ENCODE measurements at regions not wholly inside any gene's neighbourhood (a gene's known extent, or its start where the extent isn't known, plus 50 kb on each side); places are given as distances from the start of the nearest gene placed in this dataset.
"Not testable (repeated sequence)": the region's sequence is repeated elsewhere in the genome, so short reads cannot be mapped to it uniquely, and the experiment has no call there.

GRCh38 chr14:105632010-105632409, 105.6 kb downstream of the TMEM121 start:
- no peak overlapping the region for H3K4me2 ChIP-seq
- H4K20me1 ChIP-seq (ENCODE audit: insufficient read depth) = no peaks in the 10 kb centered on the region
- H3K4me3 ChIP-seq (IDR thresholded peaks at IDR 0.05; ENCODE audit: insufficient read depth, low read depth, low read length) = no peak overlapping the region
- TF ChIP-seq CTCF (conservative IDR thresholded peaks at IDR 0.05; ENCODE audit: low read depth, low read length) = no peak
- no peak overlapping the region for H3K27ac ChIP-seq
- no peaks in the 10 kb centered on the region for H3K36me3 ChIP-seq (ENCODE audit: insufficient read depth)
- peaks cover 6% of the 10 kb centered on the region; the same call in 1 of the 2 replicates for H3K27me3 ChIP-seq (ENCODE audit: insufficient read depth, low read depth)
- no peak overlapping the region for H2AFZ ChIP-seq (ENCODE audit: low read depth)
- H3K79me2 ChIP-seq (ENCODE audit: insufficient read depth, low read depth) = no peaks in the 10 kb centered on the region
- no peaks in the 10 kb centered on the region for H3K4me1 ChIP-seq (ENCODE audit: low read depth, poor library complexity, severe bottlenecking)
- no peak overlapping the region for H3K9ac ChIP-seq

GRCh38 chr14:105633596-105633995, 107.2 kb downstream of the TMEM121 start:
- not testable (repeated sequence) for H2AFZ ChIP-seq (ENCODE audit: low read depth); H3K27me3 ChIP-seq (ENCODE audit: insufficient read depth, low read depth); H3K36me3 ChIP-seq (ENCODE audit: insufficient read depth); H3K4me1 ChIP-seq (ENCODE audit: low read depth, poor library complexity, severe bottlenecking); H4K20me1 ChIP-seq (ENCODE audit: insufficient read depth); H3K4me2 ChIP-seq; H3K79me2 ChIP-seq (ENCODE audit: insufficient read depth, low read depth); H3K27ac ChIP-seq; H3K9ac ChIP-seq; H3K4me3 ChIP-seq (IDR thresholded peaks at IDR 0.05; ENCODE audit: insufficient read depth, low read depth, low read length)

- Histone ChIP-seq H3K27ac (no peak overlapping the region), H3K4me1 (ENCODE audit: low read depth, poor library complexity, severe bottlenecking) (no peaks in the 10 kb centered on the region), H3K79me2 (ENCODE audit: insufficient read depth, low read depth) (no peaks in the 10 kb centered on the region), H2AFZ (ENCODE audit: low read depth) (no peak overlapping the region), H3K36me3 (ENCODE audit: insufficient read depth) (no peaks in the 10 kb centered on the region), H3K9ac (no peak overlapping the region), H3K27me3 (ENCODE audit: insufficient read depth, low read depth) (no peaks in the 10 kb centered on the region), H3K4me3 (IDR thresholded peaks at IDR 0.05; ENCODE audit: insufficient read depth, low read depth, low read length) (no peak overlapping the region), H4K20me1 (ENCODE audit: insufficient read depth) (no peaks in the 10 kb centered on the region), H3K4me2 (no peak overlapping the region)
- no peak for TF ChIP-seq CTCF (conservative IDR thresholded peaks at IDR 0.05; ENCODE audit: low read depth, low read length)
Measured at GRCh38 chr14:105635560-105635959, 109.2 kb downstream of the TMEM121 start.

GRCh38 chr14:105636021-105636420, 109.6 kb downstream of the TMEM121 start:
- H3K9ac ChIP-seq; H3K27me3 ChIP-seq (ENCODE audit: insufficient read depth, low read depth); H4K20me1 ChIP-seq (ENCODE audit: insufficient read depth); H3K36me3 ChIP-seq (ENCODE audit: insufficient read depth); H2AFZ ChIP-seq (ENCODE audit: low read depth); H3K79me2 ChIP-seq (ENCODE audit: insufficient read depth, low read depth); H3K27ac ChIP-seq; H3K4me1 ChIP-seq (ENCODE audit: low read depth, poor library complexity, severe bottlenecking); H3K4me3 ChIP-seq (IDR thresholded peaks at IDR 0.05; ENCODE audit: insufficient read depth, low read depth, low read length); H3K4me2 ChIP-seq: not testable (repeated sequence)

GRCh38 chr14:105636935-105637334, 110.6 kb downstream of the TMEM121 start:
- no peaks in the 10 kb centered on the region for H3K79me2 ChIP-seq (ENCODE audit: insufficient read depth, low read depth)
- no peak for TF ChIP-seq CTCF (conservative IDR thresholded peaks at IDR 0.05; ENCODE audit: low read depth, low read length)

GRCh38 chr14:105637345-105637744, 111.0 kb downstream of the TMEM121 start:
- not testable (repeated sequence) for H3K4me2 ChIP-seq; H3K27me3 ChIP-seq (ENCODE audit: insufficient read depth, low read depth); H4K20me1 ChIP-seq (ENCODE audit: insufficient read depth); H3K79me2 ChIP-seq (ENCODE audit: insufficient read depth, low read depth); H3K9ac ChIP-seq; H3K4me1 ChIP-seq (ENCODE audit: low read depth, poor library complexity, severe bottlenecking); H3K4me3 ChIP-seq (IDR thresholded peaks at IDR 0.05; ENCODE audit: insufficient read depth, low read depth, low read length); H2AFZ ChIP-seq (ENCODE audit: low read depth); H3K36me3 ChIP-seq (ENCODE audit: insufficient read depth); H3K27ac ChIP-seq

More at GRCh38 chr14:105636935-105637334, 110.6 kb downstream of the TMEM121 start:
- H3K4me2 ChIP-seq = no peak overlapping the region
- no peak overlapping the region for H3K9ac ChIP-seq
- H3K27me3 ChIP-seq (ENCODE audit: insufficient read depth, low read depth) = no peaks in the 10 kb centered on the region
- no peak overlapping the region for H3K4me3 ChIP-seq (IDR thresholded peaks at IDR 0.05; ENCODE audit: insufficient read depth, low read depth, low read length)
- H4K20me1 ChIP-seq (ENCODE audit: insufficient read depth) = no peaks in the 10 kb centered on the region
- H2AFZ ChIP-seq (ENCODE audit: low read depth) = no peak overlapping the region
- no peak overlapping the region for H3K27ac ChIP-seq
- no peaks in the 10 kb centered on the region for H3K36me3 ChIP-seq (ENCODE audit: insufficient read depth)
- no peaks in the 10 kb centered on the region for H3K4me1 ChIP-seq (ENCODE audit: low read depth, poor library complexity, severe bottlenecking)

- not testable (repeated sequence) for H3K36me3 ChIP-seq (ENCODE audit: insufficient read depth); H3K4me2 ChIP-seq; H4K20me1 ChIP-seq (ENCODE audit: insufficient read depth); H3K4me1 ChIP-seq (ENCODE audit: low read depth, poor library complexity, severe bottlenecking); H3K27me3 ChIP-seq (ENCODE audit: insufficient read depth, low read depth); H3K79me2 ChIP-seq (ENCODE audit: insufficient read depth, low read depth); H3K27ac ChIP-seq; H2AFZ ChIP-seq (ENCODE audit: low read depth); H3K9ac ChIP-seq; H3K4me3 ChIP-seq (IDR thresholded peaks at IDR 0.05; ENCODE audit: insufficient read depth, low read depth, low read length)
Measured at GRCh38 chr14:105639969-105640931, 113.9 kb downstream of the TMEM121 start.
